Endothelial cell of umbilical vein (primary cell): ENCODE measurements at regions not wholly inside any gene's neighbourhood (a gene's known extent, or its start where the extent isn't known, plus 50 kb on each side); places are given as distances from the start of the nearest gene placed in this dataset.

ENCODE experiments used
- CTCF ChIP-seq, 2 donors: IDR thresholded peaks; 1 replicate in 1 of 2; 2 replicates in 1 of 2; pipeline ENCODE4 v1.5.1; 2011; ENCODE audit warnings: low read length in 2 of 2, mild to moderate bottlenecking in 2 of 2, moderate library complexity in 2 of 2, control low read depth in 1 of 2, inconsistent platforms in 1 of 2, low read depth in 1 of 2; ENCODE audit not compliant: insufficient read depth in 1 of 2; ENCODE audit errors: extremely low read depth in 1 of 2
- POLR2A ChIP-seq: IDR thresholded peaks from 2 replicates; pipeline ENCODE4 v1.6.1; 2012; ENCODE audit warnings: low read depth, mild to moderate bottlenecking, control low read depth, low read length
- POLR2AphosphoS5 ChIP-seq: IDR thresholded peaks from 2 replicates; pipeline ENCODE4 v1.6.1; 2012; ENCODE audit warnings: low read depth, mild to moderate bottlenecking, control low read depth, low read length, moderate library complexity; ENCODE audit not compliant: insufficient read depth

DNA sequence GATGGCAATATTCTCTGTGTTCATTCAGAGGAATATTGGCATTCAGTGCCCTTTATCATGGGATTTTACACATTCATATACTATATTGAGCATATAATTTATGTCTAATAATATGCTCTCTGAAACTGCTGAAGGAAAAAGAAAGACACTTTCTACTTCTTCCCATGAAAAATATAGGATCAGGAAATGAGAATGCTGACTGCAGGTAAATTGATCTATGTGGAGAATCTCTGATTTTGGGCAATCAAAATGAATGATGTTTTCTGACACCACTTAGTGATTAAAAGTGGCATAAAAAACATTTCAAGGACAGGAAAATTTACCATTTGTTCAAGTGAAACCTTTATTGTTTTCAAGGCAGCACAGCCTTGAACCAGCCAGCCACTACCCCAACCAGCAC, 260.1 kb upstream of the STXBP5 start:
- TF ChIP-seq CTCF (IDR thresholded peaks at IDR 0.05; ENCODE audit: extremely low read depth in 1 of 2, insufficient read depth in 1 of 2, low read depth in 1 of 2, low read length in 2 of 2) (no peak), POLR2A (no peak), POLR2AphosphoS5 (no peak)
